MM.1S (cell line): ENCODE measurements at regions not wholly inside any gene's neighbourhood (a gene's known extent, or its start where the extent isn't known, plus 50 kb on each side); places are given as distances from the start of the nearest gene placed in this dataset.

Source experiments
- EZH2 ChIP-seq: fragments of 300-600 bp; sonication (generic); optimal IDR thresholded peaks from 2 replicates; pipeline ENCODE3; 2017; ENCODE audit warnings: low read depth, mild to moderate bottlenecking, antibody characterized with exemption, low read length, mixed read lengths
- EZH2phosphoT487 ChIP-seq: fragments of 300-600 bp; sonication (generic); IDR thresholded peaks from 2 replicates; pipeline ENCODE4 v1.6.1; 2018; ENCODE audit warnings: antibody characterized with exemption, low read length
- TF ChIP-seq, protein P1 (sequence below): fragments of 300-600 bp; sonication (generic); IDR thresholded peaks from 2 replicates; pipeline ENCODE4 v1.5.1; 2016; ENCODE audit warnings: antibody characterized with exemption, low read length, mixed read lengths

DNA sequence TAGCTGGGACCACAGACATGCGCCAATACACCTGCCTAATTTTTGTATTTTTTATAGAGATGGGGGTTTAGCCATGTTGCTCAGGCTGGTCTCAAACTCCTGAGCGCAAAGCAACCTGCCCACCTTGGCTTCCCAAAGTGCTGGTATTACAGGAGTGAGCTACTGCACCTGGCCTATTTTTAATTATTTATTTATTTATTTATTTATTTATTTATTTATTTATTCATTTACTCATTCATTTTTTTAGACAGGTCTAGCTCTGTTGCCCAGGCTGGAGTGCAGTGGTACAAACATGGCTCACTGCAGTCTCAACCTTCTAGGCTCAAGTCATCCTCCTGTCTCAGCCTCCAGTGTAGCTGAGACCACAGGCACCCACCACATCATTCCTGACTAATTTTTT lies 434.3 kb downstream of the DOK5 start:
- TF ChIP-seq, protein P1, sequence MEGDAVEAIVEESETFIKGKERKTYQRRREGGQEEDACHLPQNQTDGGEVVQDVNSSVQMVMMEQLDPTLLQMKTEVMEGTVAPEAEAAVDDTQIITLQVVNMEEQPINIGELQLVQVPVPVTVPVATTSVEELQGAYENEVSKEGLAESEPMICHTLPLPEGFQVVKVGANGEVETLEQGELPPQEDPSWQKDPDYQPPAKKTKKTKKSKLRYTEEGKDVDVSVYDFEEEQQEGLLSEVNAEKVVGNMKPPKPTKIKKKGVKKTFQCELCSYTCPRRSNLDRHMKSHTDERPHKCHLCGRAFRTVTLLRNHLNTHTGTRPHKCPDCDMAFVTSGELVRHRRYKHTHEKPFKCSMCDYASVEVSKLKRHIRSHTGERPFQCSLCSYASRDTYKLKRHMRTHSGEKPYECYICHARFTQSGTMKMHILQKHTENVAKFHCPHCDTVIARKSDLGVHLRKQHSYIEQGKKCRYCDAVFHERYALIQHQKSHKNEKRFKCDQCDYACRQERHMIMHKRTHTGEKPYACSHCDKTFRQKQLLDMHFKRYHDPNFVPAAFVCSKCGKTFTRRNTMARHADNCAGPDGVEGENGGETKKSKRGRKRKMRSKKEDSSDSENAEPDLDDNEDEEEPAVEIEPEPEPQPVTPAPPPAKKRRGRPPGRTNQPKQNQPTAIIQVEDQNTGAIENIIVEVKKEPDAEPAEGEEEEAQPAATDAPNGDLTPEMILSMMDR, result no peak
- no peak for TF ChIP-seq EZH2phosphoT487
- no peak for TF ChIP-seq EZH2
